HCT116 (cell line): ENCODE measurements at regions not wholly inside any gene's neighbourhood (a gene's known extent, or its start where the extent isn't known, plus 50 kb on each side); places are given as distances from the start of the nearest gene placed in this dataset.

Experiments used
- ATAC-seq: fragments of 200-7000 bp; cut with Tn5 transposase; 2 replicates; pipeline ENCODE4 v1.9.1; 2020; ENCODE audit warnings: mild to moderate bottlenecking, moderate library complexity
- BruUV-seq: library from RNA; stranded (reverse); fragments of 400-500 nt; replicated peaks from 2 replicates; lab custom pipeline; 2021; lab: Mats Ljungman, UMichigan
- CTCF ChIA-PET: fragments of 300-600 bp; sonication (Branson Sonifier 250); formaldehyde crosslinking; loops from one replicate; lab custom pipeline; 2021; ENCODE audit warnings: antibody characterized with exemption; lab: Charles Lee
- POLR2A ChIA-PET: fragments of 300-600, 350-600 bp; sonication (Branson Sonifier 250); formaldehyde crosslinking; loops from one replicate; lab custom pipeline; 2021; ENCODE audit warnings: antibody characterized with exemption; lab: Charles Lee
- RAD21 ChIA-PET, 2 experiments: fragments of 300-600 bp; sonication (Branson Sonifier 250); formaldehyde crosslinking; loops; one replicate each; lab custom pipeline; 2023; ENCODE audit warnings: low total read pairs in 2 of 2; ENCODE audit not compliant: uncharacterized antibody in 2 of 2, unreplicated experiment in 2 of 2, low non-redundant PET in 1 of 2; lab: Charles Lee
- DNase-seq: peaks from one replicate; pipeline ENCODE4 v3.0.0-alpha.2; 2010; ENCODE audit warnings: low read depth, low spot score
- H2AFZ ChIP-seq: fragments of 200-600 bp; shearing (Covaris generic), sonication (generic); 2 replicates; pipeline ENCODE4 v1.6.1; 2017; ENCODE audit warnings: low read depth, mixed run types, mixed read lengths, antibody characterized with exemption, low read length; ENCODE audit not compliant: poor library complexity, severe bottlenecking
- H3K27ac ChIP-seq: 2 replicates; pipeline ENCODE4 v1.5.1; 2012; ENCODE audit warnings: low read depth, low read length
- H3K27me3 ChIP-seq: fragments of 200-600 bp; sonication (generic); 2 replicates; pipeline ENCODE4 v1.6.1; 2016; ENCODE audit warnings: mixed run types, low read length, mixed read lengths; ENCODE audit not compliant: insufficient read depth
- H3K36me3 ChIP-seq, 2 experiments: fragments of 200-500 bp in 1 of 2; fragments of 200-600 bp in 1 of 2; sonication (Bioruptor generic) in 1 of 2; sonication (generic) in 1 of 2; 2 replicates each; pipeline versions ENCODE4 v1.5.1 to v1.6.1; 2014 to 2016; ENCODE audit warnings: low read length in 2 of 2, inconsistent platforms in 1 of 2, mixed read lengths in 1 of 2, mixed run types in 1 of 2; ENCODE audit not compliant: insufficient read depth in 2 of 2, control insufficient read depth in 1 of 2
- H3K4me1 ChIP-seq, 2 experiments: fragments of 200-600 bp in 1 of 2; sonication (generic) in 1 of 2; 2 replicates each; pipeline versions ENCODE4 v1.5.1 to v1.6.1; 2012 to 2017; ENCODE audit warnings: low read length in 2 of 2, inconsistent platforms in 1 of 2, mild to moderate bottlenecking in 1 of 2, mixed read lengths in 1 of 2, mixed run types in 1 of 2, moderate library complexity in 1 of 2; ENCODE audit not compliant: insufficient read depth in 2 of 2, control insufficient read depth in 1 of 2
- H3K4me2 ChIP-seq: fragments of 200-600 bp; sonication (generic); 2 replicates; pipeline ENCODE4 v1.6.1; 2017; ENCODE audit warnings: mixed run types, low read length, mixed read lengths
- H3K4me3 ChIP-seq, 2 experiments: fragments of 200-600 bp in 1 of 2; sonication (generic) in 1 of 2; replicated peaks in 1 of 2; 2 replicates each; pipeline ENCODE4 v1.5.1; 2011 to 2016; ENCODE audit warnings: low read length in 2 of 2, control low read depth in 1 of 2, low read depth in 1 of 2, mild to moderate bottlenecking in 1 of 2, mixed read lengths in 1 of 2, mixed run types in 1 of 2
- H3K79me2 ChIP-seq: fragments of 200-600 bp; sonication (generic); 2 replicates; pipeline ENCODE4 v1.6.1; 2017; ENCODE audit warnings: mild to moderate bottlenecking, mixed run types, low read length, moderate library complexity, mixed read lengths; ENCODE audit not compliant: insufficient read depth
- H3K9ac ChIP-seq: fragments of 200-600 bp; sonication (generic); 2 replicates; pipeline ENCODE4 v1.6.1; 2016; ENCODE audit warnings: low read length, mixed read lengths
- H3K9me2 ChIP-seq: fragments of 200-600 bp; sonication (generic), shearing (Covaris generic); 2 replicates; pipeline ENCODE4 v1.6.1; 2017; ENCODE audit warnings: mixed run types, mild to moderate bottlenecking, moderate library complexity; ENCODE audit not compliant: insufficient read depth
- H3K9me3 ChIP-seq, 2 experiments: fragments of 200-500 bp in 1 of 2; fragments of 200-600 bp in 1 of 2; sonication (Bioruptor generic) in 1 of 2; sonication (generic) in 1 of 2; 2 replicates each; pipeline ENCODE4 v1.6.1; 2014 to 2017; ENCODE audit warnings: low read length in 2 of 2, mixed read lengths in 2 of 2, inconsistent platforms in 1 of 2, low read depth in 1 of 2, mild to moderate bottlenecking in 1 of 2, mixed run types in 1 of 2, moderate library complexity in 1 of 2; ENCODE audit not compliant: control insufficient read depth in 1 of 2, insufficient read depth in 1 of 2
- H4K20me1 ChIP-seq: fragments of 200-600 bp; sonication (generic), shearing (Covaris generic); 2 replicates; pipeline ENCODE4 v1.6.1; 2017; ENCODE audit warnings: mixed run types, mild to moderate bottlenecking, moderate library complexity; ENCODE audit not compliant: insufficient read depth
- ATF3 ChIP-seq: IDR thresholded peaks from 2 replicates; pipeline ENCODE4 v1.6.1; 2012
- CBX3 ChIP-seq: IDR thresholded peaks from 2 replicates; pipeline ENCODE4 v1.6.1; 2012; ENCODE audit warnings: low read depth
- CEBPB ChIP-seq: IDR thresholded peaks from 2 replicates; pipeline ENCODE4 v1.6.1; 2012; ENCODE audit warnings: low read depth
- CTCF ChIP-seq, 3 experiments: fragments of 200-600 bp in 1 of 3; sonication (generic) in 1 of 3; IDR thresholded peaks in 2 of 3; conservative IDR thresholded peaks in 1 of 3; 2 replicates each; pipeline ENCODE4 v1.5.1; 2012 to 2017; ENCODE audit warnings: low read depth in 2 of 3, low read length in 2 of 3, antibody characterized with exemption in 1 of 3, borderline replicate concordance in 1 of 3, control low read depth in 1 of 3, mild to moderate bottlenecking in 1 of 3, mixed read lengths in 1 of 3, mixed run types in 1 of 3, moderate library complexity in 1 of 3; ENCODE audit not compliant: insufficient read depth in 1 of 3
- EGR1 ChIP-seq: IDR thresholded peaks from 2 replicates; pipeline ENCODE4 v1.6.1; 2012; ENCODE audit warnings: low read depth
- ELF1 ChIP-seq: IDR thresholded peaks from 2 replicates; pipeline ENCODE4 v1.6.1; 2012; ENCODE audit warnings: low read depth, borderline replicate concordance
- EZH2 ChIP-seq: fragments of 200-600 bp; sonication (generic); IDR thresholded peaks from 2 replicates; pipeline ENCODE4 v1.6.1; 2017; ENCODE audit warnings: antibody characterized with exemption, mixed run types
- EZH2phosphoT487 ChIP-seq: fragments of 200-600 bp; IDR thresholded peaks from 2 replicates; pipeline ENCODE4 v1.6.1; 2018; ENCODE audit warnings: antibody characterized with exemption, borderline replicate concordance
- JUND ChIP-seq: IDR thresholded peaks from 2 replicates; pipeline ENCODE4 v1.6.1; 2012
- MAX ChIP-seq: IDR thresholded peaks from 2 replicates; pipeline ENCODE4 v1.6.1; 2012
- POLR2AphosphoS5 ChIP-seq: IDR thresholded peaks from 2 replicates; pipeline ENCODE4 v1.6.1; 2011; ENCODE audit warnings: mild to moderate bottlenecking, low read depth, low read length, moderate library complexity
- RAD21 ChIP-seq: IDR thresholded peaks from 2 replicates; pipeline ENCODE4 v1.6.1; 2012; ENCODE audit warnings: low read depth, mild to moderate bottlenecking
- REST ChIP-seq: IDR thresholded peaks from 2 replicates; pipeline ENCODE4 v1.6.1; 2012; ENCODE audit warnings: low read depth
- SIN3A ChIP-seq: IDR thresholded peaks from 2 replicates; pipeline ENCODE4 v1.6.1; 2012; ENCODE audit warnings: low read depth
- SP1 ChIP-seq: IDR thresholded peaks from 2 replicates; pipeline ENCODE4 v1.6.1; 2012; ENCODE audit warnings: low read depth
- TCF7L2 ChIP-seq: IDR thresholded peaks from 2 replicates; pipeline ENCODE4 v1.7.0; 2011; ENCODE audit warnings: borderline replicate concordance, inconsistent platforms; ENCODE audit not compliant: insufficient read depth, insufficient read length; ENCODE audit errors: extremely low read depth
- ZBTB33 ChIP-seq: IDR thresholded peaks from 2 replicates; pipeline ENCODE4 v1.6.1; 2011; ENCODE audit warnings: mild to moderate bottlenecking, low read length, moderate library complexity; ENCODE audit not compliant: insufficient replicate concordance; ENCODE audit errors: extremely low read depth
- ZNF274 ChIP-seq: fragments of 200-500 bp; sonication (Bioruptor generic); IDR thresholded peaks from 2 replicates; pipeline ENCODE4 v1.6.1; 2014; ENCODE audit warnings: mild to moderate bottlenecking, low read depth, low read length, inconsistent platforms
- intact Hi-C: fragments of 100-400 bp; cut with micrococcal nuclease; formaldehyde crosslinking; loops from 2 replicates; pipeline ENCODE4 v1.10.0; 2022

GRCh38 chr2:136452528-136452927 lies 312.8 kb upstream of the THSD7B start:
- Histone ChIP-seq H3K36me3 (no peaks in the 10 kb centered on the region), H3K27ac (no peak overlapping the region), H3K9ac (no peak overlapping the region), H3K9me3 (no peaks in the 10 kb centered on the region), H3K79me2 (no peaks in the 10 kb centered on the region), H3K27me3 (peaks cover 87% of the 10 kb centered on the region), H3K4me1 (no peaks in the 10 kb centered on the region), H2AFZ (no peak overlapping the region), H3K4me3 (no peak overlapping the region), H4K20me1 (no peaks in the 10 kb centered on the region), H3K9me2 (no peaks in the 10 kb centered on the region), H3K4me2 (no peak overlapping the region)
- ChIA-PET POLR2A (no interaction called here), RAD21 (no interaction called here), CTCF (no interaction called here)
- BruUV-seq: no TSS peak
- ATAC-seq (no peak), DNase-seq (no peak)
- TF ChIP-seq ATF3 (no peak), POLR2AphosphoS5 (no peak), EZH2phosphoT487 (no peak), CBX3 (no peak), ZNF274 (no peak), SIN3A (no peak), EZH2 (no peak), CEBPB (no peak), CTCF (IDR thresholded peaks at IDR 0.05 in 2 of 3, conservative IDR thresholded peaks at IDR 0.05 in 1 of 3; ENCODE audit: borderline replicate concordance in 1 of 3, insufficient read depth in 1 of 3, low read depth in 2 of 3, low read length in 2 of 3) (no peak), ELF1 (no peak), ZBTB33 (no peak), JUND (no peak), EGR1 (no peak), TCF7L2 (no peak), RAD21 (no peak), MAX (no peak), SP1 (no peak), REST (no peak)
- intact Hi-C loops: no loop called here
